ENCODE measurements at regions not wholly inside any gene's neighbourhood (a gene's known extent, or its start where the extent isn't known, plus 50 kb on each side); places are given as distances from the start of the nearest gene placed in this dataset.

- TF ChIP-seq POLR2A (IDR thresholded peaks at IDR 0.05) (no peak), EP300 (IDR thresholded peaks at IDR 0.05) (no peak)
- TF ChIP-seq, protein P1, sequence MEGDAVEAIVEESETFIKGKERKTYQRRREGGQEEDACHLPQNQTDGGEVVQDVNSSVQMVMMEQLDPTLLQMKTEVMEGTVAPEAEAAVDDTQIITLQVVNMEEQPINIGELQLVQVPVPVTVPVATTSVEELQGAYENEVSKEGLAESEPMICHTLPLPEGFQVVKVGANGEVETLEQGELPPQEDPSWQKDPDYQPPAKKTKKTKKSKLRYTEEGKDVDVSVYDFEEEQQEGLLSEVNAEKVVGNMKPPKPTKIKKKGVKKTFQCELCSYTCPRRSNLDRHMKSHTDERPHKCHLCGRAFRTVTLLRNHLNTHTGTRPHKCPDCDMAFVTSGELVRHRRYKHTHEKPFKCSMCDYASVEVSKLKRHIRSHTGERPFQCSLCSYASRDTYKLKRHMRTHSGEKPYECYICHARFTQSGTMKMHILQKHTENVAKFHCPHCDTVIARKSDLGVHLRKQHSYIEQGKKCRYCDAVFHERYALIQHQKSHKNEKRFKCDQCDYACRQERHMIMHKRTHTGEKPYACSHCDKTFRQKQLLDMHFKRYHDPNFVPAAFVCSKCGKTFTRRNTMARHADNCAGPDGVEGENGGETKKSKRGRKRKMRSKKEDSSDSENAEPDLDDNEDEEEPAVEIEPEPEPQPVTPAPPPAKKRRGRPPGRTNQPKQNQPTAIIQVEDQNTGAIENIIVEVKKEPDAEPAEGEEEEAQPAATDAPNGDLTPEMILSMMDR (IDR thresholded peaks at IDR 0.05) = no peak
Observed at GRCh38 chr20:53773792-53774401, 180.3 kb upstream of the ZNF217 start.
